Right kidney (tissue), 1 donor: ENCODE measurements at regions not wholly inside any gene's neighbourhood (a gene's known extent, or its start where the extent isn't known, plus 50 kb on each side); places are given as distances from the start of the nearest gene placed in this dataset.
"Not testable (repeated sequence)": the region's sequence is repeated elsewhere in the genome, so short reads cannot be mapped to it uniquely, and the experiment has no call there.

Source experiments
- DNase-seq: peaks from one replicate; pipeline ENCODE4 v3.0.0-alpha.2; 2016

DNA sequence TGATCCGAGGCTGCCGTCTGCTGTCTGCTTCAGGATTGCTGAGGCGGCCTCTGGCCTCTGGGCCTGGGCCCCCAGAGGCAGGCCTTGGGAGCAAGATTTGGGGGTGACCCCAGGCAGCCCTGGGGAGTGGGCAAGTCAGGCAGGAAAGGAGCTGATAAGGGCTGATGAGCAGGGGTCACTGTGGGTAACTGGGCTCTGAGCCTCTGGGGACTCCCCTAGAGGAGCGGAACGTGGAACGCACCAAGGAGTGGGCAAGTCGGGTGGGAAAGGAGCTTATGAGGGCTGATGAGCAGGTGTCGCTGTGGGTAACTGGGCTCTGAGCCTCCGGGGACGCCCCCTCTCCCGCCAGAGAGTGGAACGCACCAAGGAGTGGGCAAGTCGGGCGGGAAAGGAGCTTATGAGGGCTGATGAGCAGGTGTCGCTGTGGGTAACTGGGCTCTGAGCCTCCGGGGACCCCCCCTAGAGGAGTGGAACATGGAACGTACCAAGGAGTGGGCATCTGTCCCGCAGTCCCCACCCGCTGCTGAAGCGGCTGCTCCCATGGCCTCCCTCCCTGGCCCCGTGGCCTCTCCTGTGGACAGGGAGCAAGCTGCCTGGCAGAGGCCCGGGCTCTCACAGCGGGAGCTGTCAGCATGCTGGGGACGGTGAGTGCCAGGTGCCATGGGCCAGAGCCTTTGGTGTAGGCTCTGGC, 152.3 kb upstream of the ZNF469 start:
- not testable (repeated sequence) for DNase-seq

DNA sequence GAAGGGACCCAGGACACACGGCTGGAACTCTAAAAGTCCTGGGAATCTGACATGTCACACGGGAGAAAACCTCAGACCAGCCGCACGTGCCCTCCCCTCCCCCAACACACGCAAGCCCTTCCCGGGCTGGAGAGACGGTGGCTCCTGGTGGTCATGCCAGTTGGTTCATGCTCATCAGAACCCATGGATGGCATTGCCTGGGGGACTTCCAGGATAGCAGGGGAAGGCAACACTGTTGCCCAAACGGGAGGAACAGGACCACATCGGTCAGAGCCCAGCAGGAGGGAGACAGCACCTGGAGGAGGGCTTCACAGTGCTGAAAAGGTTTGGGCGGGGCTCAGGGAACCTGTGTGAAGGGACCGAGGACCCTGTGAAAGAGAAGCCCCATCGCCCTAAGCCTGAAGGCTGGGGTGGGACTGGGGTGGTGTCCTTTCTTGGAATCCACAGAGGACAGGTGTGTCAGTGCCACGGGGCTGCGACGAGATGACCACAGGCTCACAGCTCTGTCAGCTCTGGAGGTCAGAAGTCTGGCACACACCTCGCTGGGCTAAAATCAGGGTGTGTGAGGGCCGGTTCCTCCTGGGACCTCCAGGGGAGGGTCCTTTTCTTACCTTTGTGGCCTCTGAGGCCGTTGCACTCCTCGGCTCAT, 151.7 kb upstream of the ZNF469 start:
- not testable (repeated sequence) for DNase-seq

DNA sequence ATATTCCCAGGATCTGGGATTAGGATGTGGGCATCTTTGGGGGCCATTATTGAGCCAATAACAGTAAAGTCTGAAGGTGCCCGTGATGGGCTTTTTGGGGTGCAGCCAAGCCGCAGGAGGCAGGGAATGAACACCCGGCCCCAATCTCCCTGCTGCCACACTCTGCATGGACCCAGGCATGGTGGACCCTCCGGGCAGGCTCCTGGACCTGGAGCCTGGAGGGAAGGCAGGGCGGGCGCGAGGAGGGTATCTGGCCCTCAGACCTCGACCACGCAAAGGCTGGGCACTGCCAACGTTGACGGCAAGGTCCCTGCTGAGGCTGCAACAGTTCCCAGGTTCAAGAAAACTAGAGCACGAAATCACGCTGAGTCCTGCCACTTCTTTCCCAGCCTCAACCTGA, 150.9 kb upstream of the ZNF469 start:
- not testable (repeated sequence) for DNase-seq

DNA sequence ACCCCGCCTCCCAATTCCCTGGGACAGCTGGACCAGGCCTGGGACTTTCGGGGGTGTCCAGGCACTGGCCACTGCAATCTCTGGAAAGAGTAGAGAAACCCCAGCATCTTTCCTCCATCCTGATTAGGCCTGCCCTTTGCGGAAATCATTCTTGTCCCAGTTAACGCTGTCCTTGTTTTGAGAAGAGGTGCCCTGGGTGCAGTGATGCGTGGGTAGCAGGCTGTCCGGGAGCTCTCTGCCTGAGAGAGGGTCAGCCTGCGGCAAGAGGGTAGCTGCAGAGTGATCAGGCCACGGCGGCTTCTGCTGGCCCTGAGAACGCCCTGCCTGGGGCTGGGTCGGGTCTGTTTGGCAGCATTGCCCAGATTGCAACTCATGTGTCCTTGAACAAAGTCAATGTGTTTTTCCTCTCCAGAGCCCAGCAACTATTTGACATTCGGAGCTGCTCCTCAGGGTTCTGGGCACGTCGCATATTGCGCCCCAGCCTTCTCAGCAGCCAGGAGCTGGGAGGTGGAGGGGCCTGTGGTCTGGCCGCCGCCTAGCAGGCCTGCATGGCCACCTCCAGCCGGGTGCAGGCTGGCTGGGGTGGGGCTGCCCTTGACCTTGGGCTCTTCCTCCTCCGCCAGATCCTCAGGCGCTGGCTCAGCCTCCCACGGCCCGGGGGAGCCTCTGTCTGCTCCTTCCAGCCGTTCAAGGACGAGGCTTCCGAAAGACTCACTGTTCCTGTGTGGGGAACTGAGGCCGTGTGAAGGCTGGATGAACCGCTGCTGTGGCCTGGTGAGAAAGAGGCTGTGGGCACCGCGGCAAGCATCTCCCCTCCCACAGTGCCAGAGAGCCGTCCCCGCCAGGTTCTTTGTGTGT, 150.1 kb upstream of the ZNF469 start:
- peak; percentile 52 for DNase-seq

DNA sequence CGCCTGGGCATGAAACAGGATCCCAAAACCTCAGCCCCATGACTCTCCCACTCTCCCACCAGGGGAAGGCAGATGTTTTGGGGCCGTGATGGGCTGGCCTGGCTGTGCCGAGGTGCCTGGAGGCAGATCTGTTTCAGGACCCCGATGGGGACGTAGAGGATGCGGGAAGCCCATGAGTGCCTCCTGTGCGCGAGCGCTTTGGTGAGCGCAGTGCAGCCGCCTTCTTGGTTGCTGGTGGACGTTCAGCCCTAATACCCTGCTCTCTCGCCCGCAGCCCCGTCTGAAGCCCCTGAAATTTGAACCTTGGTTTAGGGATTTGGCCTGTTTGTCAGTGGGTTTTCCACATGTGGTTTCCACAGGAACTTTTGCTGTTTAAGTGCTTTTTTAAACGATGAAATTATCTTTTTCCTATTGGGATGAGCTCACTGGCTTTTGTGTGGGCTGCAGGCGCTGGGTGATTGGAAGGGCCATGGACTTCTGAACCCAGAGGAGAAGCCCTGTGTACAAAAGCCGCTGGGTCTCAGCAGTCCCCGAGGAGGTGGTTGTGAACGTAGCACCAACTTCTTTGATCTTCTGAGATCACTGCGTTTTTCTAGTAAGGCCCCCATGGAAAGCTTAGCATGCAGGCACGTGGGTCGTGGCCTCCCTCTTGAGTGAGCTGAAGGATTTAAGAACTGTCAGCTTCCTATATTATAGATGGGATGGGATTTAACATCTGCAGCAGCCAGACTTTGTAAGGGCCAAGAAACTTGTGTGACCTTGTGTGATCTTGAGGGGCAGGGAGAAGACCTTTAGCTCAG, 148.9 kb upstream of the ZNF469 start:
- not testable (repeated sequence) for DNase-seq

DNA sequence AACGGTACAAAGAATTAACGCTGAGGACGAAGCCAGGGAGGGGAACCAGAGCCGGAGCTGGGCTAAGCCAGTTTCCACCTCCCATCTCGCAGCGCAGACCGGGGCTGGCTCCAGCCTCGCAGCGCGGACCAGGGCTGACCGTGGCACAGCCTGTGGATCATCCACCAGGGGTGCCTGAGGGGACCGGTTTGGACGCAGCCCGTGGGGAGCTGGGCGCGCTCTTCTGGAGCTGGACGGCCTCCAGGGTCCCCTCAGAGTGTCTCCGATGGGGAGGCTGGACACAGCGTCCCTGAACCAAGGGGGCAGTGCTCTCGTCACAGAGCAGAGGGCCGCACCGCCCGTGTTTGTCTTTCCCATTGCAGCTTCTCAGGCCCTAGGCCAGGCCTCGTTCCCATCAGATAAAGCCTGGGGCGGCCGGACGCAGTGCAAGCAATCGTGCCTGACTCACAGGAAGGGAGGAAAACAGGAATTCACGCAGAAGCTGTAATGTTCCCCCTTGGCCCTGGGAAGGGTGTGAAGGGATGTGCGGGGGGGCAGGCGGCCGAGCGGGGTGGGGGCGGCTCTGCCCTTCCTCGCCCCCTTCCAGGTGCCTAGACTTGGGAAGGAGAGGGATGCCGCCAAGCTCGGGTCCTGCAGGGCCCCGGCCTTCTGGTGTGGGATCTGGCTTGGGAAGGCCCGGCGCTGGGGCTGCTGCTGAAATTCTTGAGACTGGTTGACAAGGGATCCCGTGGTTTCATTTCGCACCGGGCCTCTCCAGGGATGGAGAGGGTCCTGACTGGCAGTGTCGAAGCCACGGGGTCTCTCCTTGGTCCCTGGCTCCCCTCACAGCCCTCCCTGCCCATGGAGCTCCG, 148.1 kb upstream of the ZNF469 start:
- DNase-seq: not testable (repeated sequence)

DNA sequence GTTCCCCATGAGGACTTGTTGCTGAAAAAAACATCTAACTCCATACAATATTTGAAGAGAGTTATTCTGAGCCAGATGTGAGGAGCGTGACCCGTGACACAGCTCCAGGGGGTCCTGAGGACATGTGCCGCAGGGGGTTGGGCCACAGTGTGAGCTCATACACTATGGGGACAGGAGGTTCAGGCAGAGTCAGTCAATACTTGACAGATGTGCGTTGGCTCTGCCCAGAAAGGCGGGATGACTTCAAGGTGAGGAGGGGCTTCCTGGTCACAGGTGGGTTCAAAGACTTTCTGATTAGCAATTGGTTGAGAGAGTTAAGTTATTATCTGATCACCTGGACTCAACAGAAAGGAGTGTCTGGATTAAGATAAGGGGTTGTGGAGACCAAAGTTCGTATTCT, 147.1 kb upstream of the ZNF469 start:
- DNase-seq: not testable (repeated sequence)

DNA sequence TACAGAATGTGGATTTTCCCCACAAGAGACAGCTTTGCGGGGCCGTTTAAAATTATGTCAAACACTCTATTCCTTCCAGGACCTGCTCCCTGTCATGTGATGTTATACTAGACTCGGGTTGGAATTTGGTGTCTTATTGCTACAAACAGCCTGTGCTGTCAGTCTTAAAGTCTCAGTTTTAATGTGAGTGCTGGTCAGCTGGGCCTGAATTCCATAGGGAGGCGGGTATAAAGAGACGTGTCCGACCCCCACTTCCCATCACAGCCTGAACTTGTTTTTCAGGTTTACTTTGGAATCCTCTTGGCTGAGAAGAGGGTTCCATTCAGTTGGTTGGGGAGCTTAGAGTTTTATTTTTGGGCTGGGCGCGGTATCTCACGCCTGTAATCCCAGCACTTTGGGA, 146.5 kb upstream of the ZNF469 start:
- not testable (repeated sequence) for DNase-seq

DNA sequence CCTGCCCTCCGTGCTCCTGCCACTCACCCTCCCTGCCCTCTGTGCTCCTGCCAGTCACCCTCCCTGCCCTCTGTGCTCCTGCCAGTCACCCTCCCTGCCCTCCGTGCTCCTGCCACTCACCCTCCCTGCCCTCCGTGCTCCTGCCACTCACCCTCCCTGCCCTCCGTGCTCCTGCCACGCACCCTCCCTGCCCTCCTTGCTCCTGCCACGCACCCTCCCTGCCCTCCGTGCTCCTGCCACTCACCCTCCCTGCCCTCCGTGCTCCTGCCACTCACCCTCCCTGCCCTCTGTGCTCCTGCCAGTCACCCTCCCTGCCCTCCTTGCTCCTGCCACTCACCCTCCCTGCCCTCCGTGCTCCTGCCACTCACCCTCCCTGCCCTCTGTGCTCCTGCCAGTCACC, 145.4 kb upstream of the ZNF469 start:
- DNase-seq: not testable (repeated sequence)

DNA sequence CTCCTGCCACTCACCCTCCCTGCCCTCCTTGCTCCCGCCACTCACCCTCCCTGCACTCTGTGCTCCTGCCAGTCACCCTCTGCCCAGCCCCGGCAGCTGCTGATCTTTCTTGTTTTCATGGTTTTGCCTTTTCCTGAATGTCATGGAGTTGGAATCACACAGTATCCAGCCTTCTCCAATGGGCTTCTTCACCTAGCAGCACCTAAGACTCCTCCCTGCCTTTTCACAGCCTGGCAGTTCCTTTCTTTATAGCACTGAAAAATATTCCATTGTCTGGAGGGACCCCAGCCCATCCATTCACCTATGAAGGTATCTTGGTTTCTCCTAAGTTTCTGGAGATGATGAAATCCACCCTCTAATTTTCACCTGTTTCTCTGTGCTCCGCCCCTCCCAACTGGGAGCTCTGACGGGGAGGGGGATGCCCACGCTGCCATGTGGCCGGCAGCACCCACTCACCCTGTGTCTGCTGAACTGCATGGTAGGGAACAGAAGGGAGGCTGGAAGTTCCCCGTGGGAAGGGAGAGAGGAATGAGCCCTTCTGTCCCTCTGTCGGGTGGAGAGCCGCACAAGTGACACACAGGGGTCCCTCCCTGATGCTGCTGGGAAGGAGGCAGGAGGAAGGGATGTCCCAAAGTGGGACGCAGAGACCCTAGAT, 144.9 kb upstream of the ZNF469 start:
- DNase-seq: not testable (repeated sequence)

DNA sequence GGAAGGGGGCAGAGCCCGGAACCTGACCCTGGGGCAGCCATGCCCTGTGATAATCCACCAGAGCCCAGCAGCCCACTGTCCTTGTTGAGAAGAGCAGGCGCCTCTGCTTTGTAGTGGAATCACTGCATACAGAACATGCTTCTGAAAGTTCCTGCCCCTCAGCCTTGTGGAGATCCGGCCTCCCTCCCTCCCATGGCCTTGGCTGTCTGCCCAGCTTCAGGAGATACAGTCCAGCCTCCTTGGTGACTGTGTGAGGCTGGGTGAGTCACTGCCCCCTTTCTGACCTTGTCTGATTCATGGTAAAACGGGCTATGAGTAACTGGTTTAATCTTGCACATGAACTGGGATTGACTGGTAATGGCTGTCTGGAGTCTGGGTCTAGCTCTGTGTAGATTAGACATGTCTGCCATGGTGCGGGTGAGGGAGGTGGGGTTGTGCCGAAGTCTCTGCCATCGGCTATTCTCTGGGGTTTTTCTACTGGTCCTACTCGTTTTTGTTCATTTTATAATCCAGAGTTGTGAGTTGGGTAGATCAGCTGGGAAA, 144.0 kb upstream of the ZNF469 start:
- not testable (repeated sequence) for DNase-seq

DNA sequence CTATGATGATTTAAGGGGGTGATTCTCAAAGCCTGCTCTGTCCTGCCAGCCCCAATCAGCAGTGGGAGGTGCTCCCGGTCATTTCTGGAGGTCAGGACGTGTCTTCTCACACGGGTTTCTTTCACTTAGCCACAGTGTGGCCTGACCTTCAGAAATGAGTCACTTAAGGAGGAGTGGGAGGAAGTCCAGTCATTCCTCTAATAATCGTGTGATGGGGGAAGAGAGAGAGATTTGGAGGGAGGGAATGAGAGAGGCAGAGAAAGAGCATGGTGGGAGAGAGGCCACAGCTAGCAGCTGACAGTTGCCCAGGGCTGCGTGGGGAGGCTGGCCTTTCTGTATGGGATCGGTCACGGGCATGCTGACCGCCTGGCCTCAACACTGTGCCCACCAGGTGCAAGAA, 142.6 kb upstream of the ZNF469 start:
- not testable (repeated sequence) for DNase-seq

DNA sequence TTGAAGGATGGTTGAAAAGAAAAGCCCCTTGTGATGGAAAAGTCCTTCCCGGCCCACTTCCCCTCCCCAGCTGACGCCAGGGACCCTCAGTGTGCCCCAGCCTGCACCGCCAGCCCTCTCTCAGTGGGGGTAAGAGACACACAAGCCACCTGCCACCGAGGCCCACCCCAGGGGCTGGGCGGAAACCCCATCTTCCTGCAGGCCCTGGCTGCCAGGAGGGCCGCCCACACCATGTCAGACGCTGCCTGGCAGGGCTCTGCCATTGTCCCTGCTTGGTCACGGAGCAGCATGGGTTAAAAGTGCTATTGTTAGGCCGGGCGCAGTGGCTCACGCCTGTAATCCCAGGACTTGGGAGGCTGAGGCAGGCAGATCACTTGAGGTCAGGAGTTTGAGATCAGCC, 142.0 kb upstream of the ZNF469 start:
- DNase-seq: not testable (repeated sequence)

DNA sequence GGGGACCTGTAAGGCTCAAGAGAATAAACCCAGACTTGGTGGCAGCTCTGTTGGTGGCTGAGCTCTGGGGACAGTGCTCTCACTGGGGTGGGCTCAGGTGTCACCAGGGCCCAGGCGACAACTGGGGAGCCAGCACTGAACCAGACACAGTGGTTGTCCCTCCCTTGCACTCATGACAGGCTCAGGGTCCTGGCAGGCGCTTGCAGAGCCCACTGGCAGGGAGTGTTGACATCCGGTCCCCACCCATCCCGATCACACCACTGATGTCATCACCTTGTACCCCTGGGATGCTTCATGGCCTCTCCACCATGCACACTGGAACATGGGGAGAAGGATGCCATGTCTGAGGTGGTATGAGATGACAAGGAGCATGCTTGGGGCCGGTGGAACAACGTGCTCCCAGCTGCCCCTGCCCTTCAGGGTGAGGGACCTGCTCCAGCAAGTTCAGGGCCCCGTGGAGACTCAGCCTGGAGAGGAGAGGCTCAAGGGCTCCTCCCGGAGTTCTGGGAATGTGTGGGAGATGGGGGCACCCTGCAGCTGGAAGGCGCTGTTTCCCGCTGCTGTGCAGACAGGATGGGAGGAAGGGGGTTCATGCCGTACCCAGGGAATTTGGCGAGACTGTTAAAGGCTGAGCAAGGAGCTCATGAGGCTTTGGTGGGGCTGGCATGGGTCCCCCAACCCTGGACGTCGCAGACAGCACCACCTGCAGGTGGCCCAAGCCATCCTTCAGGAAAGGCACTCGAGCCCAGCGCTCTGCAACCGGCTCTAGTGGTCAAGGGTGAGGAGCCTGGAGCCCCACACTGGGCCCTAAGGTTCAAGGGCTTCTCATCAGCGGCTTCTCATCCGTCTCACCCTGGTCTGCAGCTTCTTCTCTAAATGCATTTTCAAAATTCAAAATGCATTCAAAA, 141.1 kb upstream of the ZNF469 start:
- DNase-seq: not testable (repeated sequence)

DNA sequence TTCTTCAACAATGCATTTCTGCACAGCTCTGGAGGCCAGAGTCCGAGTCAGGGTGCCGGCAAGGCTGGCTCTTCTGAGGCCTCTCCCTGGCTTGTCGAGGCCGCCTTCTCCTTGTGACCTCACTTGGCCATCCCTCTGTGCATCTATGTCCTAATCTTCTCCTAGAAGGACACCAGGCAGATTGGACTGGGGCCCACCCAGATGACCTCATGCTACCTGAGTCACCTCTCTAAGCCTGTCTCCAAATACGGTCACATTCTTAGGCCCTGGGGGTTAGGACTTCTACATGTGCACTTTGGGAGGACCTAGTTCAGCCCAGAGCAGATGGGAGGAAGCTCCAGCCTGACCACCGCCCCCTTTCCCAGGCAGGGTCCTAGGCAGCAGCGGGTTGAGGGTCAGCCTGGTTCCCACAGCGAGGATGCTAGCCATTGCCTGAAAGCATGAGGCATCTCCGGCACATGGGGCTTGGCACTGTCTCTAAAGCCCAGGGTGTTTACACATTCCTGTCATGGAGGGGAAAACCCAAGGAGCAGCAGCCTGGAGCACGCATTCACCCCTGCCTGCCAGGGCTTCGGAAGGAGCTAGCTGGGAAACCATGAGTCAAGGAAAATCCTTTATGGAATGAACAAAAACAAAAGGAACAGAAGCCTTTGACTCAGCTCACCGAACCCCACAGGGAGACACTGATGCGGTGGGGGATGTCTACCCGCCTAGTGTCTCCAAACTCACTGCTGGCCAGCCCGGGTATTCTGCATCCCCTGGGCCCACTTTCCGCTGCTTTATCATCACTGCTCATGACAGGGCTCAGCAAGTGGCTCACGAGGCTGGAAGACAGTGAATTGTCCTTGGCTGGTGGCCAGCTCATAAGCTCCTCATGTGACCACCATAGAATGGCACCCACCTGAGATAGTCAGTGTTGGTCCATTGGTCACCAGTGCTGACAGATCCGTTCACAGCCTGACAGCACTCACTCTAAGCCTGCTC, 140.2 kb upstream of the ZNF469 start:
- not testable (repeated sequence) for DNase-seq

DNA sequence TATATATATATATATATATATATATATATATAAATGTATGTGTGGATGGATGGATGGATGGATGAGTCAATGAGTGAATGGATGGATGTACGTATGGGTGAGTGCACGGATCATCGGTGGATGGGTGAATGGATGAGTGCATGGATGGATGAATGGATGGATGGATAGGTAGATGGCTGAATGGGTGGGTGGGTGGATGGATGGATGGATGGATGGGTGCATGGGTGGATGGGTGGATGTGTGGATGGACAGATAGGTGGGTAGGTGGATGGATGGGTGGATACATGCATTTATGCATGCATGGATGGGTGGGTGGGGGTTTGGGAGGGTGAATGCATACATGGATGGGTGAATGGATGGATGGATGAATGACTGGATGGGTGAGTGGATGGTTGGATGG, 138.8 kb upstream of the ZNF469 start:
- DNase-seq: not testable (repeated sequence)

DNA sequence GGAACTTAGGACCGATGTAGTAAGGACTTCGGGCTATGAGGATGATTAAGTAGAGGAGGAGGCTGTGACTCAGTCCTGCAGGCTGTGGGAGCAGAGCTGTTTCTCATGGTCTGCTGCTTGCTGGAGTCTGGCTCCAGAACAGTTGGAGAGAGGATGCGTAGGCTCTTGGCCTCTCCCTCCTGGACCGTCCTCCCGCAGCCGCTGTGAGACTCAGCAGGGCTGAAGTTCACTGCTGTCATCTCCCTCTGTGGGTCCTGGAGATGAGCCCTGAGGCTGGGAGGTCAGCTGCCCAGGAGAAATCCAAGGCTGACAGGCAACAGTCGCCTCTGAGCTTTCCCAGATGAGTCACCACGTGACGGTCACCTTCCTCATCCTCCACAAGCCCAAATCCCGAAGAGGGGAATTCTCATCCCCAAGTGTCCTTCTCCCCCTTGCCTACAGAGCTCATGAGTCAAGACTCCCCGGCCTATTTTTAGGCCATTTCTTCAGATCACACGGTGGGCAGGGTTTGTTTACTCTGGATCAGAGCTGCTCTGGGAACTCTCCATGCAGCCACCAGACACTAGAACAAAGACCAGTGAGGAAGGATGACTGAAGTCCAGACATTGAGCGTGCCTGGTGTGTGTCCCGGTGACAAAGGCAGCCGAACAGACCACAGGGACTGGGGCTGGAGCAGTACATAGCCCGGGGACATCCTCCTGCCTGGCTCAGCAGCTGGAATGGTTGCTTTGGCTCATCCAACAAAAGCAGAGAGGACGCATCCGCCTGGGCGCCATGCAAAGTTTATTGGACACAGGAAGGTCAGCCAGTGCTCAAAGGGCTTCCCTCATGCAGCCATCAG, 137.3 kb upstream of the ZNF469 start:
- DNase-seq: not testable (repeated sequence)
